A673 (cell line): ENCODE measurements at regions not wholly inside any gene's neighbourhood (a gene's known extent, or its start where the extent isn't known, plus 50 kb on each side); places are given as distances from the start of the nearest gene placed in this dataset.

Experiments
- EZH2 ChIP-seq: fragments of 200-600 bp; sonication (generic); IDR thresholded peaks from 2 replicates; pipeline ENCODE4 v1.6.1; 2017; ENCODE audit warnings: borderline replicate concordance, low read depth, mild to moderate bottlenecking, mixed read lengths, antibody characterized with exemption, low read length; ENCODE audit not compliant: poor library complexity, severe bottlenecking
- TF ChIP-seq, protein P1 (sequence below): fragments of 300-800, 200-600 bp; sonication (generic); conservative IDR thresholded peaks from 2 replicates; pipeline ENCODE4 v1.5.1; 2017; ENCODE audit warnings: low read depth, mild to moderate bottlenecking, antibody characterized with exemption, low read length, moderate library complexity, mixed read lengths

DNA sequence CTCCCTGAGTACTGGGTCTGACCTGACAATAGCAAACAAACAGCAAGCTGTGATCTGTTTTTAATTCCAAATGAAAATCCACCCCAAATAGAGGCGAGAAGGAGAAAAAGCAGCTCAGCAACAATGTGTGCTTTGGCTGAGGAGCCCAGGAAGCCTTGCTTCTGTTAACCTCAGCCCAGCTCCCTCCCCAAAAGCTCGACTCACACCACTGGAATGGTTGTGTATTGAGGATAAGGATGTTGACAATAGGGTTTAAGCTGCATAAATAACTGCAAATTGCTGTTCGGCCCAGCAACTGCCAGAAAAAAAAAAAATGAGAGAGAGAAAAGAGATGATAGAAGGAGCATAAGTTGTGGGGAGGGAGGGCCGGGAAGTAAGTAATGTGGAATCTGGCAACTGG is 104.0 kb upstream of the TBC1D5 start:
- TF ChIP-seq, protein P1, sequence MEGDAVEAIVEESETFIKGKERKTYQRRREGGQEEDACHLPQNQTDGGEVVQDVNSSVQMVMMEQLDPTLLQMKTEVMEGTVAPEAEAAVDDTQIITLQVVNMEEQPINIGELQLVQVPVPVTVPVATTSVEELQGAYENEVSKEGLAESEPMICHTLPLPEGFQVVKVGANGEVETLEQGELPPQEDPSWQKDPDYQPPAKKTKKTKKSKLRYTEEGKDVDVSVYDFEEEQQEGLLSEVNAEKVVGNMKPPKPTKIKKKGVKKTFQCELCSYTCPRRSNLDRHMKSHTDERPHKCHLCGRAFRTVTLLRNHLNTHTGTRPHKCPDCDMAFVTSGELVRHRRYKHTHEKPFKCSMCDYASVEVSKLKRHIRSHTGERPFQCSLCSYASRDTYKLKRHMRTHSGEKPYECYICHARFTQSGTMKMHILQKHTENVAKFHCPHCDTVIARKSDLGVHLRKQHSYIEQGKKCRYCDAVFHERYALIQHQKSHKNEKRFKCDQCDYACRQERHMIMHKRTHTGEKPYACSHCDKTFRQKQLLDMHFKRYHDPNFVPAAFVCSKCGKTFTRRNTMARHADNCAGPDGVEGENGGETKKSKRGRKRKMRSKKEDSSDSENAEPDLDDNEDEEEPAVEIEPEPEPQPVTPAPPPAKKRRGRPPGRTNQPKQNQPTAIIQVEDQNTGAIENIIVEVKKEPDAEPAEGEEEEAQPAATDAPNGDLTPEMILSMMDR, result no peak
- TF ChIP-seq EZH2, result no peak
